AG04449 (cell line): ENCODE measurements at regions not wholly inside any gene's neighbourhood (a gene's known extent, or its start where the extent isn't known, plus 50 kb on each side); places are given as distances from the start of the nearest gene placed in this dataset.

Source experiments
- CTCF ChIA-PET: fragments of 350-600 bp; formaldehyde crosslinking; extraction: SDS; loops from one replicate; lab custom pipeline; 2021; ENCODE audit warnings: antibody characterized with exemption; lab: Yijun Ruan, JAX
- POLR2A ChIA-PET: fragments of 400-600, 350-600 bp; formaldehyde crosslinking; extraction: SDS; loops from one replicate; lab custom pipeline; 2020; ENCODE audit warnings: antibody characterized with exemption, inconsistent platforms; lab: Yijun Ruan, JAX
- DNase-seq: peaks from one replicate; pipeline ENCODE4 v3.0.0-alpha.2; 2010; ENCODE audit warnings: low read depth, low spot score
- H3K4me3 ChIP-seq: 2 replicates; pipeline ENCODE4 v1.5.1; 2011; ENCODE audit warnings: low read depth, mild to moderate bottlenecking, control low read depth, low read length
- CTCF ChIP-seq: IDR thresholded peaks from one replicate; pipeline ENCODE4 v1.5.1; 2011; ENCODE audit warnings: mild to moderate bottlenecking, moderate library complexity, low read length, control low read depth, inconsistent platforms; ENCODE audit not compliant: insufficient read depth; ENCODE audit errors: missing control alignments

- TF ChIP-seq CTCF = no peak
- ChIA-PET POLR2A (no interaction called here), CTCF (no interaction called here)
- H3K4me3 ChIP-seq = no peak overlapping the region
- no peak for DNase-seq
These were observed 125.6 kb upstream of the PAQR3 start for GRCh38 chr4:79064806-79065205.

- TF ChIP-seq CTCF = no peak
- ChIA-PET CTCF (no interaction called here), POLR2A (no interaction called here)
- no peak overlapping the region for H3K4me3 ChIP-seq
- no peak for DNase-seq
These were observed 120.6 kb upstream of the PAQR3 start for GRCh38 chr4:79059631-79060399.

- CTCF ChIA-PET = no interaction called here
- DNase-seq = no peak
- TF ChIP-seq CTCF = no peak
- no peak overlapping the region for H3K4me3 ChIP-seq
- POLR2A ChIA-PET = no interaction called here
These were observed 118.5 kb upstream of the PAQR3 start for GRCh38 chr4:79057772-79058171.

- H3K4me3 ChIP-seq = no peak overlapping the region
- DNase-seq = no peak
- TF ChIP-seq CTCF = no peak
- ChIA-PET CTCF (no interaction called here), POLR2A (no interaction called here)
These were observed 114.5 kb upstream of the PAQR3 start for GRCh38 chr4:79053754-79054153.

- TF ChIP-seq CTCF = no peak
- ChIA-PET CTCF (interaction anchor here (2.2 kb wide), 1 partner anchor 8 kb away, joined by 8 read pairs; no protein-coding TSS in a partner anchor), POLR2A (no interaction called here)
- H3K4me3 ChIP-seq = no peak overlapping the region
- no peak for DNase-seq
These were observed 111.3 kb upstream of the PAQR3 start for GRCh38 chr4:79050541-79050880.

GRCh38 chr4:79049840-79050540 lies 110.8 kb upstream of the PAQR3 start:
- ChIA-PET CTCF (interaction anchor here (2.2 kb wide), 1 partner anchor 8 kb away, joined by 8 read pairs; no protein-coding TSS in a partner anchor), POLR2A (no interaction called here)
- TF ChIP-seq CTCF = no peak
- no peak overlapping the region for H3K4me3 ChIP-seq
- DNase-seq = no peak
